ENCODE measurements at regions not wholly inside any gene's neighbourhood (a gene's known extent, or its start where the extent isn't known, plus 50 kb on each side); places are given as distances from the start of the nearest gene placed in this dataset.

- no peaks in the 10 kb centered on the region for H3K36me3 Mint-ChIP-seq
- H3K4me3 Mint-ChIP-seq = no peak overlapping the region
- no peaks in the 10 kb centered on the region for H3K27me3 Mint-ChIP-seq
- no peak for DNase-seq
- H3K27ac Mint-ChIP-seq = no peak overlapping the region
- no peak for ATAC-seq (replicated peaks)
- peaks cover 2 to 8% of the 10 kb centered on the region in 2 donors for H3K9me3 Mint-ChIP-seq
- no peaks in the 10 kb centered on the region for H3K4me1 Mint-ChIP-seq
These were observed 293.4 kb upstream of the CHST9 start for GRCh38 chr18:27478459-27478858.

GRCh38 chr18:27473318-27473717, 288.2 kb upstream of the CHST9 start:
- ATAC-seq (replicated peaks) = no peak
- Mint-ChIP-seq H3K4me3 (no peak overlapping the region), H3K9me3 (peaks cover 0 to 8% of the 10 kb centered on the region in 2 donors), H3K27ac (no peak overlapping the region), H3K27me3 (no peaks in the 10 kb centered on the region), H3K4me1 (no peaks in the 10 kb centered on the region), H3K36me3 (no peaks in the 10 kb centered on the region)
- no peak for DNase-seq

- Mint-ChIP-seq H3K36me3 (no peaks in the 10 kb centered on the region), H3K9me3 (peaks cover 0 to 3% of the 10 kb centered on the region in 2 donors), H3K4me3 (no peak overlapping the region), H3K4me1 (no peaks in the 10 kb centered on the region), H3K27me3 (no peaks in the 10 kb centered on the region), H3K27ac (no peak overlapping the region)
- DNase-seq (no peak), ATAC-seq (replicated peaks) (no peak)
These were observed 282.0 kb upstream of the CHST9 start for GRCh38 chr18:27467073-27467472.

- no peak overlapping the region for H3K4me3 Mint-ChIP-seq
- no peak overlapping the region for H3K27ac Mint-ChIP-seq
- no peaks in the 10 kb centered on the region for H3K27me3 Mint-ChIP-seq
- DNase-seq = no peak
- peaks cover 2 to 3% of the 10 kb centered on the region in 2 donors for H3K9me3 Mint-ChIP-seq
- no peaks in the 10 kb centered on the region for H3K36me3 Mint-ChIP-seq
- H3K4me1 Mint-ChIP-seq = no peaks in the 10 kb centered on the region
- no peak for ATAC-seq (replicated peaks)
These were observed 276.8 kb upstream of the CHST9 start for GRCh38 chr18:27461957-27462356.

- peaks cover 0 to 7% of the 10 kb centered on the region in 2 donors for H3K9me3 Mint-ChIP-seq
These were observed 264.0 kb upstream of the CHST9 start for GRCh38 chr18:27449104-27449503.

GRCh38 chr18:27447930-27448329, 262.8 kb upstream of the CHST9 start:
- Mint-ChIP-seq H3K4me1 (no peaks in the 10 kb centered on the region), H3K9me3 (peaks cover 0 to 5% of the 10 kb centered on the region in 2 donors), H3K36me3 (no peaks in the 10 kb centered on the region), H3K27ac (no peak overlapping the region), H3K27me3 (no peaks in the 10 kb centered on the region), H3K4me3 (no peak overlapping the region)
- ATAC-seq (replicated peaks) = no peak
- DNase-seq = no peak

More at GRCh38 chr18:27449104-27449503, 264.0 kb upstream of the CHST9 start:
- Mint-ChIP-seq H3K4me3 (no peak overlapping the region), H3K4me1 (no peaks in the 10 kb centered on the region), H3K27ac (no peak overlapping the region), H3K27me3 (no peaks in the 10 kb centered on the region), H3K36me3 (no peaks in the 10 kb centered on the region)
- ATAC-seq (replicated peaks) (no peak), DNase-seq (no peak)

- ATAC-seq (replicated peaks) = no peak
- no peak for DNase-seq
- H3K36me3 Mint-ChIP-seq = no peaks in the 10 kb centered on the region
- no peaks in the 10 kb centered on the region for H3K4me1 Mint-ChIP-seq
- H3K9me3 Mint-ChIP-seq = peaks cover 0 to 5% of the 10 kb centered on the region in 2 donors
- H3K4me3 Mint-ChIP-seq = no peak overlapping the region
- H3K27me3 Mint-ChIP-seq = no peaks in the 10 kb centered on the region
- no peak overlapping the region for H3K27ac Mint-ChIP-seq
These were observed 262.4 kb upstream of the CHST9 start for GRCh38 chr18:27447451-27447881.

GRCh38 chr18:27430595-27430994, 245.5 kb upstream of the CHST9 start:
- ATAC-seq (replicated peaks) = no peak
- H3K4me3 Mint-ChIP-seq = no peak overlapping the region
- no peak overlapping the region for H3K27ac Mint-ChIP-seq
- H3K27me3 Mint-ChIP-seq = no peaks in the 10 kb centered on the region
- peaks cover 6 to 8% of the 10 kb centered on the region in 2 donors for H3K9me3 Mint-ChIP-seq
- DNase-seq = no peak
- no peaks in the 10 kb centered on the region for H3K4me1 Mint-ChIP-seq
- H3K36me3 Mint-ChIP-seq = no peaks in the 10 kb centered on the region

GRCh38 chr18:27428716-27429475, 243.8 kb upstream of the CHST9 start:
- ATAC-seq (replicated peaks) (no peak), DNase-seq (no peak)
- Mint-ChIP-seq H3K27me3 (no peaks in the 10 kb centered on the region), H3K4me3 (no peak overlapping the region), H3K27ac (no peak overlapping the region), H3K9me3 (peaks cover 6 to 8% of the 10 kb centered on the region in 2 donors), H3K4me1 (no peaks in the 10 kb centered on the region), H3K36me3 (no peaks in the 10 kb centered on the region)

- Mint-ChIP-seq H3K36me3 (no peaks in the 10 kb centered on the region), H3K9me3 (peaks cover 6 to 8% of the 10 kb centered on the region in 2 donors), H3K4me1 (no peaks in the 10 kb centered on the region), H3K27ac (no peak overlapping the region), H3K4me3 (no peak overlapping the region), H3K27me3 (no peaks in the 10 kb centered on the region)
- DNase-seq (no peak), ATAC-seq (replicated peaks) (no peak)
These were observed 243.0 kb upstream of the CHST9 start for GRCh38 chr18:27428120-27428519.

GRCh38 chr18:27423581-27423980, 238.5 kb upstream of the CHST9 start:
- ATAC-seq (replicated peaks) (no peak), DNase-seq (no peak)
- H3K27ac Mint-ChIP-seq = no peak overlapping the region
- no peaks in the 10 kb centered on the region for H3K27me3 Mint-ChIP-seq
- H3K36me3 Mint-ChIP-seq = no peaks in the 10 kb centered on the region
- peaks cover 0 to 3% of the 10 kb centered on the region in 2 donors for H3K9me3 Mint-ChIP-seq
- H3K4me1 Mint-ChIP-seq = no peaks in the 10 kb centered on the region
- H3K4me3 Mint-ChIP-seq = no peak overlapping the region

- Mint-ChIP-seq H3K27me3 (no peaks in the 10 kb centered on the region), H3K9me3 (peaks cover 0 to 5% of the 10 kb centered on the region in 2 donors), H3K4me1 (no peaks in the 10 kb centered on the region), H3K4me3 (no peak overlapping the region), H3K36me3 (no peaks in the 10 kb centered on the region), H3K27ac (no peak overlapping the region)
- DNase-seq (no peak), ATAC-seq (replicated peaks) (no peak)
These were observed 234.5 kb upstream of the CHST9 start for GRCh38 chr18:27419646-27420045.

- no peak overlapping the region for H3K27ac Mint-ChIP-seq
- H3K4me3 Mint-ChIP-seq = no peak overlapping the region
- ATAC-seq (replicated peaks) (no peak), DNase-seq (no peak)
- no peaks in the 10 kb centered on the region for H3K4me1 Mint-ChIP-seq
- peaks cover 6 to 7% of the 10 kb centered on the region in 2 donors for H3K9me3 Mint-ChIP-seq
- no peaks in the 10 kb centered on the region for H3K36me3 Mint-ChIP-seq
- H3K27me3 Mint-ChIP-seq = no peaks in the 10 kb centered on the region
These were observed 230.4 kb upstream of the CHST9 start for GRCh38 chr18:27415495-27415894.

GRCh38 chr18:27414682-27415081, 229.6 kb upstream of the CHST9 start:
- no peak overlapping the region for H3K4me3 Mint-ChIP-seq
- no peaks in the 10 kb centered on the region for H3K4me1 Mint-ChIP-seq
- no peaks in the 10 kb centered on the region for H3K27me3 Mint-ChIP-seq
- peaks cover 6 to 7% of the 10 kb centered on the region in 2 donors for H3K9me3 Mint-ChIP-seq
- no peak overlapping the region for H3K27ac Mint-ChIP-seq
- DNase-seq (no peak), ATAC-seq (replicated peaks) (no peak)
- no peaks in the 10 kb centered on the region for H3K36me3 Mint-ChIP-seq

GRCh38 chr18:27413495-27414401, 228.6 kb upstream of the CHST9 start:
- no peaks in the 10 kb centered on the region for H3K36me3 Mint-ChIP-seq
- no peak overlapping the region for H3K4me3 Mint-ChIP-seq
- no peak overlapping the region for H3K27ac Mint-ChIP-seq
- no peaks in the 10 kb centered on the region for H3K27me3 Mint-ChIP-seq
- DNase-seq = no peak
- no peaks in the 10 kb centered on the region for H3K4me1 Mint-ChIP-seq
- peaks cover 6 to 7% of the 10 kb centered on the region in 2 donors for H3K9me3 Mint-ChIP-seq
- ATAC-seq (replicated peaks) = no peak
